ENCODE measurements at regions not wholly inside any gene's neighbourhood (a gene's known extent, or its start where the extent isn't known, plus 50 kb on each side); places are given as distances from the start of the nearest gene placed in this dataset.

- TF ChIP-seq ATF3 (CRISPR knock-in tag; conservative IDR thresholded peaks at IDR 0.05) (no peak), CREB1 (CRISPR knock-in tag; IDR thresholded peaks at IDR 0.05) (no peak), IRF1 (CRISPR knock-in tag; IDR thresholded peaks at IDR 0.05) (no peak), RELA (CRISPR knock-in tag; IDR thresholded peaks at IDR 0.05; ENCODE audit: borderline replicate concordance) (no peak), SP1 (CRISPR knock-in tag; conservative IDR thresholded peaks at IDR 0.05) (no peak), AFF4 (CRISPR knock-in tag; IDR thresholded peaks at IDR 0.05; ENCODE audit: borderline replicate concordance) (no peak), ELF4 (CRISPR knock-in tag; IDR thresholded peaks at IDR 0.05; ENCODE audit: low read depth) (no peak), CTCF (IDR thresholded peaks at IDR 0.05) (no peak)
Measured at GRCh38 chr4:90051999-90052398, 75.2 kb upstream of the CCSER1 start.
